Thymus (tissue), 11 donors: ENCODE measurements at regions not wholly inside any gene's neighbourhood (a gene's known extent, or its start where the extent isn't known, plus 50 kb on each side); places are given as distances from the start of the nearest gene placed in this dataset.

Source experiments
- DNase-seq, 9 donors: peaks; one replicate each; pipeline ENCODE4 v3.0.0-alpha.2; 2013; ENCODE audit warnings: low spot score in 9 of 9, low read depth in 6 of 9, missing footprints in 1 of 9
- H3K27ac ChIP-seq, 2 donors: one replicate each; pipeline ENCODE4 v1.5.1; 2013; ENCODE audit warnings: control low read depth in 1 of 2, low read depth in 1 of 2, low read length in 1 of 2, mild to moderate bottlenecking in 1 of 2, moderate library complexity in 1 of 2
- H3K27me3 ChIP-seq, 2 donors: one replicate each; pipeline ENCODE4 v1.5.1; 2013; ENCODE audit warnings: low read length in 1 of 2; ENCODE audit not compliant: control insufficient read depth in 2 of 2, insufficient read depth in 1 of 2
- H3K36me3 ChIP-seq, 2 donors: one replicate each; pipeline ENCODE4 v1.5.1; 2013; ENCODE audit warnings: low read length in 1 of 2, mild to moderate bottlenecking in 1 of 2, moderate library complexity in 1 of 2; ENCODE audit not compliant: control insufficient read depth in 2 of 2, insufficient read depth in 2 of 2
- H3K4me1 ChIP-seq, 2 donors: one replicate each; pipeline ENCODE4 v1.5.1; 2013; ENCODE audit warnings: low read length in 2 of 2; ENCODE audit not compliant: control insufficient read depth in 2 of 2, insufficient read depth in 2 of 2
- H3K4me3 ChIP-seq, 2 donors: one replicate each; pipeline ENCODE4 v1.5.1; 2013; ENCODE audit warnings: low read length in 2 of 2, control low read depth in 1 of 2, mild to moderate bottlenecking in 1 of 2
- H3K9me3 ChIP-seq, 2 donors: one replicate each; pipeline ENCODE4 v1.5.1; 2013; ENCODE audit warnings: low read length in 1 of 2, mild to moderate bottlenecking in 1 of 2; ENCODE audit not compliant: control insufficient read depth in 2 of 2, insufficient read depth in 1 of 2
- WGBS: extraction: QIAGEN DNeasy Blood & Tissue Kit; methylation state at CpG from one replicate; pipeline ENCODE4 v1.1.7; 2013; 5-methylcytosine and 5-hydroxymethylcytosine counted together
- donor health status: healthy.

- no peaks in the 10 kb centered on the region for H3K36me3 ChIP-seq
- no peak overlapping the region for H3K4me3 ChIP-seq
- H3K27ac ChIP-seq, result no peak overlapping the region
- 95% methylated on average over 5 of the region's 5 CpGs for WGBS
- no peaks in the 10 kb centered on the region for H3K27me3 ChIP-seq
- no peaks in the 10 kb centered on the region for H3K9me3 ChIP-seq
- H3K4me1 ChIP-seq, result no peaks in the 10 kb centered on the region
- DNase-seq, result no peak
Measured at GRCh38 chr17:70021726-70022125, 53.3 kb upstream of the KCNJ16 start.

DNA sequence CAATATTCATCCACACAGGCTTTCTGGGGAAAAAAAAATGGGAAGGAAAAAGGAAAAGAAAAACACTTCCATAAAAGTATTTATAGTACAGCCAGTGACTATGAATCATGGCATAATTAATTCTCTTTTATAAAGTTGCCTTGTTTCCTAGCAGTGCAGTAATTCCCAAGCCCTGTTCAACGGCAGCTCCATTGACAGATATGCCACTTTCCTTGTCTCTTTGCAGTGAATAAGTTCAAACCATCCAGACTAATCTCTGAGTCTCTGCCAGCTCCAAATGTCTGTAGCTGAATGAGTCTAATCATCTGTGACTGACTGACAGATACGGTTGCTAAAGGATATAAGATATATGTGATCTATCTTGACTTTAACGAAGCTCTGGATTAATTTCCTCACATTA is 52.9 kb upstream of the KCNJ16 start:
- H3K4me1 ChIP-seq, result no peaks in the 10 kb centered on the region
- H3K36me3 ChIP-seq, result no peaks in the 10 kb centered on the region
- WGBS, result 84% methylated on average over 3 of the region's 3 CpGs
- DNase-seq, result no peak
- H3K4me3 ChIP-seq, result no peak overlapping the region
- H3K27ac ChIP-seq, result no peak overlapping the region
- no peaks in the 10 kb centered on the region for H3K27me3 ChIP-seq
- H3K9me3 ChIP-seq, result no peaks in the 10 kb centered on the region

DNA sequence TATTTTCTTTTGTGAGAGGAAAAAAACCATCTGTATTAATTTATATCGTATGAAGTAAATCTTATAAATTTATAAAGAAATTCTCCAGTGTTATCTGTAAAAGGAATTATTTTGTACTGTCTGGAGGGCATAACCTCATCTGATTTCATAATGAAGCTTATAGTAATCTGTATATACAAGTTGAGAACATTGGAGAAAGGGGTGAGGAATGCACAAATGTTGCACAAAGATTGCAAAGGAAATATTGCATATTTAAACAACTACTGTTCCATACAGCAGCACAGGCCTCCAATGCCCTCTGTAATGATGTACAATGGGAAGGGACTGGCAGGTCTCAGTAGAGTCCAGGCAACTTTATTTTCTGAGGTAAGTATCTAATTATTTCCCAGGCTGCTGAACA is 50.8 kb upstream of the KCNJ16 start:
- DNase-seq, result no peak
- no peaks in the 10 kb centered on the region for H3K4me1 ChIP-seq
- H3K27ac ChIP-seq, result no peak overlapping the region
- no peak overlapping the region for H3K4me3 ChIP-seq
- 99% methylated on average over 1 of the region's 1 CpG for WGBS
- no peaks in the 10 kb centered on the region for H3K27me3 ChIP-seq
- no peaks in the 10 kb centered on the region for H3K9me3 ChIP-seq
- no peaks in the 10 kb centered on the region for H3K36me3 ChIP-seq
